ENCODE measurements at regions not wholly inside any gene's neighbourhood (a gene's known extent, or its start where the extent isn't known, plus 50 kb on each side); places are given as distances from the start of the nearest gene placed in this dataset.

DNA sequence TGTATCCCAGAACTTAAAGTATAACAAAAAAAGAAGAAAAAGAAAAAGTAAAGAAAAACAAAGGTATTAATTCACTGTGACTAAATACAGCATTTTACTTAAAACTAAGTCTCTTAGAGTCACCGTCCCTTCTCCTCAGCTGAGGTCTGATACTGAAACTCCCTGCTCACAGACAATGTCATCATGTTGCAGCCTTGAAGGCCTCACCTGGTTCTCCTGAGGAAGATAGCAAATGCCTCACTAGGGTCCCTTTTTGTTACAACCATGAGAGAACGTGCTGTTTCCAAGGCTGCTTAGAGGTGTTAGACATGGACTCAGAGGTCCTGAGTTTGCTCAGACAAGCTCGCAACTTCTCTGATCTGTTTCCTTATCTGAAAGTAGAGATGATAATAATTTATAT is 357.2 kb downstream of the MTRR start:
- H3K4me2 ChIP-seq (ENCODE audit: low read length): no peak overlapping the region
- H3K36me3 ChIP-seq (ENCODE audit: insufficient read depth, low read length): no peaks in the 10 kb centered on the region
- no peaks in the 10 kb centered on the region for H3K27me3 ChIP-seq (ENCODE audit: insufficient read depth, low read depth, low read length)
- no peak overlapping the region for H3K4me3 ChIP-seq (ENCODE audit: low read length)
- no peaks in the 10 kb centered on the region for H3F3A ChIP-seq (ENCODE audit: insufficient read depth, low read length, poor library complexity, severe bottlenecking)
- no peak overlapping the region for H3K9ac ChIP-seq (ENCODE audit: low read length)
- no peaks in the 10 kb centered on the region for H3K79me2 ChIP-seq (replicated peaks; ENCODE audit: insufficient read depth, low read length)
- H2AFZ ChIP-seq (ENCODE audit: low read depth, low read length): no peak overlapping the region
- H4K20me1 ChIP-seq (ENCODE audit: insufficient read depth): no peaks in the 10 kb centered on the region
- H3K9me2 ChIP-seq (ENCODE audit: insufficient read depth, low read length): no peaks in the 10 kb centered on the region
- no peak for TF ChIP-seq POLR2AphosphoS5 (IDR thresholded peaks at IDR 0.05)
- H3K27ac ChIP-seq (ENCODE audit: low read length): no peak overlapping the region
- no peaks in the 10 kb centered on the region for H3K9me3 ChIP-seq (ENCODE audit: low read length)

GRCh38 chr5:8227112-8227511 is 358.2 kb downstream of the MTRR start:
- no peaks in the 10 kb centered on the region for H3K9me2 ChIP-seq (ENCODE audit: insufficient read depth, low read length)
- no peak overlapping the region for H3K9ac ChIP-seq (ENCODE audit: low read length)

DNA sequence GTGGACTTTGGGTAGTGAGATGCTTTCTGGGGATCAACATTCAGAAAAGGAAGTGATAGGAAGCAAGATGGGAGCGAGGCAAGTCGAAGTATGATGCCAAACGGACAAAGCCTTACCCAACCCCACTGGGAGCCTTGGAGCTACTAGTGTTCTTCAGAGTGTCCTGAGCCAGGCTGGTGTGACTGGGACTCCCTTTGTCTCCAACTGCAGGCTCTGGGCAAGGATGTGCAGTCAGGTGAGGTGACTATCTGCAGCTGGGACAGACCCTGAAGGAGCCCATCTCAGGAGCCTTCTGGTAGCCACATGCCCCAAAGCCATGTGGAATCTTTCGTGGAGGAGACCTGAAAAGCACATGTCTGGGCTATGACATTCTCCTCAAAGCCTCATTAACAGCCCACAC is 360.6 kb downstream of the MTRR start:
- Histone ChIP-seq H3K36me3 (ENCODE audit: insufficient read depth, low read length) (no peaks in the 10 kb centered on the region), H3K4me2 (ENCODE audit: low read length) (no peak overlapping the region), H3F3A (ENCODE audit: insufficient read depth, low read length, poor library complexity, severe bottlenecking) (no peaks in the 10 kb centered on the region), H4K20me1 (ENCODE audit: insufficient read depth) (no peaks in the 10 kb centered on the region), H3K9me2 (ENCODE audit: insufficient read depth, low read length) (no peaks in the 10 kb centered on the region), H3K79me2 (replicated peaks; ENCODE audit: insufficient read depth, low read length) (no peaks in the 10 kb centered on the region), H3K4me3 (ENCODE audit: low read length) (no peak overlapping the region), H3K27me3 (ENCODE audit: insufficient read depth, low read depth, low read length) (no peaks in the 10 kb centered on the region), H2AFZ (ENCODE audit: low read depth, low read length) (no peak overlapping the region), H3K9me3 (ENCODE audit: low read length) (no peaks in the 10 kb centered on the region), H3K9ac (ENCODE audit: low read length) (no peak overlapping the region), H3K27ac (ENCODE audit: low read length) (no peak overlapping the region)
- no peak for TF ChIP-seq SMC3 (conservative IDR thresholded peaks at IDR 0.05; ENCODE audit: poor library complexity)
- TF ChIP-seq POLR2AphosphoS5 (IDR thresholded peaks at IDR 0.05): no peak
- TF ChIP-seq TAF1 (IDR thresholded peaks at IDR 0.05; ENCODE audit: low read depth): no peak
- no peak for TF ChIP-seq RAD21 (conservative IDR thresholded peaks at IDR 0.05)

More at GRCh38 chr5:8227112-8227511, 358.2 kb downstream of the MTRR start:
- Histone ChIP-seq H2AFZ (ENCODE audit: low read depth, low read length) (no peak overlapping the region), H3F3A (ENCODE audit: insufficient read depth, low read length, poor library complexity, severe bottlenecking) (no peaks in the 10 kb centered on the region), H3K36me3 (ENCODE audit: insufficient read depth, low read length) (no peaks in the 10 kb centered on the region), H3K27me3 (ENCODE audit: insufficient read depth, low read depth, low read length) (no peaks in the 10 kb centered on the region), H3K4me3 (ENCODE audit: low read length) (no peak overlapping the region), H4K20me1 (ENCODE audit: insufficient read depth) (no peaks in the 10 kb centered on the region), H3K9me3 (ENCODE audit: low read length) (no peaks in the 10 kb centered on the region), H3K4me2 (ENCODE audit: low read length) (no peak overlapping the region), H3K79me2 (replicated peaks; ENCODE audit: insufficient read depth, low read length) (no peaks in the 10 kb centered on the region), H3K27ac (ENCODE audit: low read length) (no peak overlapping the region)
- TF ChIP-seq, protein P1, sequence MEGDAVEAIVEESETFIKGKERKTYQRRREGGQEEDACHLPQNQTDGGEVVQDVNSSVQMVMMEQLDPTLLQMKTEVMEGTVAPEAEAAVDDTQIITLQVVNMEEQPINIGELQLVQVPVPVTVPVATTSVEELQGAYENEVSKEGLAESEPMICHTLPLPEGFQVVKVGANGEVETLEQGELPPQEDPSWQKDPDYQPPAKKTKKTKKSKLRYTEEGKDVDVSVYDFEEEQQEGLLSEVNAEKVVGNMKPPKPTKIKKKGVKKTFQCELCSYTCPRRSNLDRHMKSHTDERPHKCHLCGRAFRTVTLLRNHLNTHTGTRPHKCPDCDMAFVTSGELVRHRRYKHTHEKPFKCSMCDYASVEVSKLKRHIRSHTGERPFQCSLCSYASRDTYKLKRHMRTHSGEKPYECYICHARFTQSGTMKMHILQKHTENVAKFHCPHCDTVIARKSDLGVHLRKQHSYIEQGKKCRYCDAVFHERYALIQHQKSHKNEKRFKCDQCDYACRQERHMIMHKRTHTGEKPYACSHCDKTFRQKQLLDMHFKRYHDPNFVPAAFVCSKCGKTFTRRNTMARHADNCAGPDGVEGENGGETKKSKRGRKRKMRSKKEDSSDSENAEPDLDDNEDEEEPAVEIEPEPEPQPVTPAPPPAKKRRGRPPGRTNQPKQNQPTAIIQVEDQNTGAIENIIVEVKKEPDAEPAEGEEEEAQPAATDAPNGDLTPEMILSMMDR (IDR thresholded peaks at IDR 0.05; ENCODE audit: poor library complexity, severe bottlenecking): no peak
- TF ChIP-seq SMC3 (conservative IDR thresholded peaks at IDR 0.05; ENCODE audit: poor library complexity) (no peak), RAD21 (conservative IDR thresholded peaks at IDR 0.05) (no peak), EZH2 (IDR thresholded peaks at IDR 0.05; ENCODE audit: borderline replicate concordance, insufficient read depth, low read length, poor library complexity, severe bottlenecking) (no peak), MXI1 (conservative IDR thresholded peaks at IDR 0.05; ENCODE audit: poor library complexity, severe bottlenecking) (no peak), EP300 (conservative IDR thresholded peaks at IDR 0.05; ENCODE audit: poor library complexity, severe bottlenecking) (no peak)
- TF ChIP-seq, protein P2, sequence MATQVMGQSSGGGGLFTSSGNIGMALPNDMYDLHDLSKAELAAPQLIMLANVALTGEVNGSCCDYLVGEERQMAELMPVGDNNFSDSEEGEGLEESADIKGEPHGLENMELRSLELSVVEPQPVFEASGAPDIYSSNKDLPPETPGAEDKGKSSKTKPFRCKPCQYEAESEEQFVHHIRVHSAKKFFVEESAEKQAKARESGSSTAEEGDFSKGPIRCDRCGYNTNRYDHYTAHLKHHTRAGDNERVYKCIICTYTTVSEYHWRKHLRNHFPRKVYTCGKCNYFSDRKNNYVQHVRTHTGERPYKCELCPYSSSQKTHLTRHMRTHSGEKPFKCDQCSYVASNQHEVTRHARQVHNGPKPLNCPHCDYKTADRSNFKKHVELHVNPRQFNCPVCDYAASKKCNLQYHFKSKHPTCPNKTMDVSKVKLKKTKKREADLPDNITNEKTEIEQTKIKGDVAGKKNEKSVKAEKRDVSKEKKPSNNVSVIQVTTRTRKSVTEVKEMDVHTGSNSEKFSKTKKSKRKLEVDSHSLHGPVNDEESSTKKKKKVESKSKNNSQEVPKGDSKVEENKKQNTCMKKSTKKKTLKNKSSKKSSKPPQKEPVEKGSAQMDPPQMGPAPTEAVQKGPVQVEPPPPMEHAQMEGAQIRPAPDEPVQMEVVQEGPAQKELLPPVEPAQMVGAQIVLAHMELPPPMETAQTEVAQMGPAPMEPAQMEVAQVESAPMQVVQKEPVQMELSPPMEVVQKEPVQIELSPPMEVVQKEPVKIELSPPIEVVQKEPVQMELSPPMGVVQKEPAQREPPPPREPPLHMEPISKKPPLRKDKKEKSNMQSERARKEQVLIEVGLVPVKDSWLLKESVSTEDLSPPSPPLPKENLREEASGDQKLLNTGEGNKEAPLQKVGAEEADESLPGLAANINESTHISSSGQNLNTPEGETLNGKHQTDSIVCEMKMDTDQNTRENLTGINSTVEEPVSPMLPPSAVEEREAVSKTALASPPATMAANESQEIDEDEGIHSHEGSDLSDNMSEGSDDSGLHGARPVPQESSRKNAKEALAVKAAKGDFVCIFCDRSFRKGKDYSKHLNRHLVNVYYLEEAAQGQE (IDR thresholded peaks at IDR 0.05; ENCODE audit: borderline replicate concordance): no peak

All from neural cell (in vitro differentiated cells).